ENCODE measurements at regions not wholly inside any gene's neighbourhood (a gene's known extent, or its start where the extent isn't known, plus 50 kb on each side); places are given as distances from the start of the nearest gene placed in this dataset.
"Not testable (repeated sequence)": the region's sequence is repeated elsewhere in the genome, so short reads cannot be mapped to it uniquely, and the experiment has no call there.

DNA sequence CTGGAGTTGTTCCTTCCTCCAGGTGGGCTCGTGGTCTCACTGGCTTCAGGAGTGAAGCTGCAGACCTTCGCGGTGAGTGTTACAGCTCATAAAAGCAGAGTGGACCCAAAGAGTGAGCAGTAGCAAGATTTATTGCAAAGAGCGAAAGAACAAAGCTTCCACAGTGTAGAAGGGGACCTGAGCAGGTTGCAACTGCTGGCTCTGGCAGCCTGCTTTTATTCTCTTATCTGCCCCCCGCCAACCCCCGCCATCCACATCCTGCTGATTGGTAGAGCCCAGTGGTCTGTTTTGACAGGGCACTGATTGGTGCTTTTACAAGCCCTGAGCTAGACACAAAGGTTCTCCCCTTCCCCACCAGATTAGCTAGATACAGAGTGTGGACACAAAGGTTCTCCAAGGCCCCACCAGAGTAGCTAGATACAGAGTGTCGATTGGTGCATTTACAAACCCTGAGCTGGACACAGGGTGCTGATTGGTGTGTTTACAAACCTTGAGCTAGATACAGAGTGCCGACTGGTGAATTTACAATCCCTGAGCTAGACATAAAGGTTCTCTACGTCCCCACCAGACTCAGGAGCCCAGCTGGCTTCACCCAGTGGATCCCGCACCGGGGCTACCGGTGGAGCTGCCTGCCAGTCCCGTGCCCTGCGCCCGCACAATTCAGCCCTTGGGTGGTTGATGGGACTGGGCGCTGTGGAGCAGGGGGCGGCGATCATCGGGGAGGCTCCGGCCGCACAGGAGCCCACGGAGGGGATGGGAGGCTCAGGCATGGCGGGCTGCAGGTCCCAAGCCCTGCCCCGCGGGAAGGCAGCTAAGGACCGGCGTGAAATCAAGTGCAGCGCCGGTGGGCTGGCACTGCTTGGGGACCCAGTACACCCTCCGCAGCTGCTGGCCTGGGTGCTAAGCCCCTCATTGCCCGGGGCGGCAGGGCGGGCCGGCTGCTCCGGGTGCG is 999.5 kb upstream of the SPRY2 start:
- not testable (repeated sequence) for TF ChIP-seq BRCA1, SIN3A (IDR thresholded peaks at IDR 0.05; ENCODE audit: low read depth, low read length)

All from GM12878 (cell line).